Karpas-422 (cell line): ENCODE measurements at regions not wholly inside any gene's neighbourhood (a gene's known extent, or its start where the extent isn't known, plus 50 kb on each side); places are given as distances from the start of the nearest gene placed in this dataset.
"Not testable (repeated sequence)": the region's sequence is repeated elsewhere in the genome, so short reads cannot be mapped to it uniquely, and the experiment has no call there.

Experiments used
- DNase-seq: peaks from one replicate; pipeline ENCODE4 v3.0.0-alpha.2; 2015
- H2AFZ ChIP-seq: fragments of 200-600 bp; sonication (generic); 2 replicates; pipeline ENCODE4 v1.6.1; 2014; ENCODE audit warnings: antibody characterized with exemption, low read length, mixed read lengths
- H3K27ac ChIP-seq: fragments of 200-600 bp; sonication (generic); 2 replicates; pipeline ENCODE4 v1.5.1; 2014; ENCODE audit warnings: mild to moderate bottlenecking, low read length, moderate library complexity
- H3K27me3 ChIP-seq: fragments of 200-600 bp; sonication (generic); 2 replicates; pipeline ENCODE4 v1.6.1; 2014; ENCODE audit warnings: low read length, mixed read lengths
- H3K36me3 ChIP-seq: fragments of 200-600 bp; sonication (generic); 2 replicates; pipeline ENCODE4 v1.6.1; 2014; ENCODE audit warnings: low read length, mixed read lengths; ENCODE audit not compliant: insufficient read depth
- H3K4me1 ChIP-seq: fragments of 200-600 bp; sonication (generic); 2 replicates; pipeline ENCODE4 v1.6.1; 2014; ENCODE audit warnings: mild to moderate bottlenecking, low read length, mixed read lengths
- H3K4me2 ChIP-seq: fragments of 200-600 bp; sonication (generic); 2 replicates; pipeline ENCODE4 v1.6.1; 2014; ENCODE audit warnings: low read length, low read depth, mild to moderate bottlenecking; ENCODE audit not compliant: poor library complexity, severe bottlenecking
- H3K4me3 ChIP-seq: fragments of 200-600 bp; sonication (generic); 2 replicates; pipeline ENCODE4 v1.5.1; 2014; ENCODE audit warnings: mild to moderate bottlenecking, antibody characterized with exemption, low read length, mixed read lengths
- H3K79me2 ChIP-seq: fragments of 200-600 bp; sonication (generic); 2 replicates; pipeline ENCODE4 v1.6.1; 2014; ENCODE audit warnings: mild to moderate bottlenecking, low read length, mixed read lengths
- H3K9ac ChIP-seq: fragments of 200-600 bp; sonication (generic); 2 replicates; pipeline ENCODE4 v1.6.0; 2014; ENCODE audit warnings: low read length
- H3K9me2 ChIP-seq: fragments of 200-600 bp; sonication (generic), shearing (Covaris generic); replicated peaks from 2 replicates; pipeline ENCODE4 v1.6.0; 2014; ENCODE audit warnings: mild to moderate bottlenecking, low read length, moderate library complexity; ENCODE audit not compliant: insufficient read depth
- H3K9me3 ChIP-seq: fragments of 300-700, 200-600 bp; sonication (generic); 2 replicates; pipeline ENCODE4 v1.6.1; 2014; ENCODE audit warnings: low read length, mixed read lengths
- H4K20me1 ChIP-seq: fragments of 200-600 bp; sonication (generic); 2 replicates; pipeline ENCODE4 v1.6.1; 2014; ENCODE audit warnings: mild to moderate bottlenecking, antibody characterized with exemption, low read length, low read depth; ENCODE audit not compliant: insufficient read depth

GRCh38 chr12:67891596-67891995 lies 97.7 kb upstream of the IFNG-AS1 start:
- H3K27me3 ChIP-seq = no peaks in the 10 kb centered on the region
- no peak overlapping the region for H3K4me2 ChIP-seq
- H3K9me2 ChIP-seq = no peaks in the 10 kb centered on the region
- no peaks in the 10 kb centered on the region for H3K9me3 ChIP-seq
- H3K4me1 ChIP-seq = no peaks in the 10 kb centered on the region
- H4K20me1 ChIP-seq = no peaks in the 10 kb centered on the region
- H3K36me3 ChIP-seq = no peaks in the 10 kb centered on the region
- DNase-seq = no peak
- H3K79me2 ChIP-seq = no peaks in the 10 kb centered on the region
- no peak overlapping the region for H3K27ac ChIP-seq
- H3K4me3 ChIP-seq = no peak overlapping the region
- H2AFZ ChIP-seq = no peak overlapping the region
- no peak overlapping the region for H3K9ac ChIP-seq

DNA sequence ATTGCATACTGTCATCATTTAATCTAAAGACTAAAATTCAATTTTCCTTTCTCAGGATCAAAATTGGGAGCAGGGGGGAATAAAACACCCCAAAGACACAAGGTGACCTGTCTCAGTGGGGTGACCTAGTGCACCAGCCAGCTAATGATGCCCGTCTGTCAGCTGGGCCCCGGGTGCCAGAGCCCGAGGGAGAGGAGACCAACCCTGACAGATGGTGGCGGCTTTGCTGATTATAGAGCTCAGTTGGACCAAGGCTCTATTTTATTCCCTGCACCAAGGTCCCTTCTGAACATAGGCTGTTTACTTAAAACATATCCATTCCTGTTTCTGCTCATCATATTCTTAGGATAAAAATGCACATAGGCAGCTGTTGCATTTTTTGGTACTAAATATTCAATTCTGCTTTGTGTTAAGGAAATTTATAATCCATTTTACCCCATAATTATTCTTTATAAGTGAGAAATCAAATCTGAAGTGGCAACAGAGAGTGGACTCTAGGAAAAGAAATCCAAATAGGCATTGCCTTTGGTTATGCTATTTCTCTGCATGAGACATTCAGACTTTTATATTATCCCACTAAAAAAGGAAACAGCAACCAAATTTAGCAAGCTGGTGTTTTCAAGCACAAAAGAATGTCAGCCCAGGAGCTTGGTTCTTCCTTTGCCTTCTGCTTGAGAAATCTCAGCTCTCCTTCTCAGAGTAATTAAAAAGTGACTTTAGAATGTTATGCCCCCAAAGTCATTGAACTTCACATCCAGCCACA lies 96.8 kb upstream of the IFNG-AS1 start:
- Histone ChIP-seq H3K9ac (no peak overlapping the region), H4K20me1 (no peaks in the 10 kb centered on the region), H3K4me3 (no peak overlapping the region), H3K79me2 (no peaks in the 10 kb centered on the region), H3K27ac (no peak overlapping the region), H3K4me1 (no peaks in the 10 kb centered on the region), H3K9me3 (no peaks in the 10 kb centered on the region), H3K9me2 (no peaks in the 10 kb centered on the region), H3K36me3 (no peaks in the 10 kb centered on the region), H3K4me2 (no peak overlapping the region), H3K27me3 (no peaks in the 10 kb centered on the region), H2AFZ (no peak overlapping the region)
- no peak for DNase-seq

GRCh38 chr12:67893022-67893580 lies 96.1 kb upstream of the IFNG-AS1 start:
- Histone ChIP-seq H3K36me3 (no peaks in the 10 kb centered on the region), H3K9ac (no peak overlapping the region), H3K4me2 (no peak overlapping the region), H3K27me3 (no peaks in the 10 kb centered on the region), H2AFZ (no peak overlapping the region), H3K27ac (no peak overlapping the region), H3K4me1 (no peaks in the 10 kb centered on the region), H3K9me3 (no peaks in the 10 kb centered on the region), H3K79me2 (no peaks in the 10 kb centered on the region), H3K9me2 (no peaks in the 10 kb centered on the region), H4K20me1 (no peaks in the 10 kb centered on the region), H3K4me3 (no peak overlapping the region)
- DNase-seq = no peak

DNA sequence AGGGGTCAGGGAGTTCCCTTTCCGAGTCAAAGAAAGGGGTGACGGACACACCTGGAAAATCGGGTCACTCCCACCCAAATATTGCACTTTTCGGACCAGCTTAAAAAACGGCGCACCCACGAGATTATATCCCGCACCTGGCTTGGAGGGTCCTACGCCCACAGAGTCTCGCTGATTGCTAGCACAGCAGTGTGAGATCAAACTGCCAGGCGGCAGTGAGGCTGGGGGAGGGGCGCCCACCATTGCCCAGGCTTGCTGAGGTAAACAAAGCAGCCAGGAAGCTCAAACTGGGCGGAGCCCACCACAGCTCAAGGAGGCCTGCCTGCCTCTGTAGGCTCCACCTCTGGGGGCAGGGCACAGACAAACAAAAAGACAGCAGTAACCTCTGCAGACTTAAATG lies 88.8 kb upstream of the IFNG-AS1 start:
- not testable (repeated sequence) for H3K9ac ChIP-seq, H2AFZ ChIP-seq, H3K9me3 ChIP-seq, H3K36me3 ChIP-seq, H3K4me1 ChIP-seq, H3K9me2 ChIP-seq, H3K27ac ChIP-seq, H3K27me3 ChIP-seq, H3K4me3 ChIP-seq, DNase-seq, H3K4me2 ChIP-seq, H3K79me2 ChIP-seq, H4K20me1 ChIP-seq

DNA sequence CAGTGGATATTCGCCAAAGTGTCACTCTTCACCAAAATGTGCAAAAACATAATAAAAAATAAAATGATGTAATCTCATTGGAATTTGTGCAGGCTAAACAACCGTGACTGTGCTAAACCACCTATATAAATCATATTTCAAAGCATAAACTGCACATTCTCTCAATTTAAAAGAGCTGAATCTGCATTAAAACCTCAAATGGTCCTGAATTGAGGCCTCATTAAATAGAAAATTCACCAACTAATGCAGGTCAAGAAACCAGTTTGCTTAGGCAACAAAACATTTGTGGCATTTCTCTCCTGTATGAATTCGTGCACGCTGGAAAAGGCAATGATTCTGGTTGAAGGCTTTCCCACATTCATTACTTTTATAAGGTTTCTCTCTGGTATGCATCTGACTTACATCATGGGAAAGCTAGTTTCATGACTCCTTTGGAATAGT lies 80.1 kb upstream of the IFNG-AS1 start:
- Histone ChIP-seq H2AFZ (no peak overlapping the region), H3K4me2 (no peak overlapping the region), H3K9me3 (no peaks in the 10 kb centered on the region), H3K9ac (no peak overlapping the region), H4K20me1 (no peaks in the 10 kb centered on the region), H3K4me3 (no peak overlapping the region), H3K79me2 (no peaks in the 10 kb centered on the region), H3K27me3 (no peaks in the 10 kb centered on the region), H3K36me3 (no peaks in the 10 kb centered on the region), H3K27ac (no peak overlapping the region), H3K9me2 (no peaks in the 10 kb centered on the region), H3K4me1 (no peaks in the 10 kb centered on the region)
- no peak for DNase-seq

DNA sequence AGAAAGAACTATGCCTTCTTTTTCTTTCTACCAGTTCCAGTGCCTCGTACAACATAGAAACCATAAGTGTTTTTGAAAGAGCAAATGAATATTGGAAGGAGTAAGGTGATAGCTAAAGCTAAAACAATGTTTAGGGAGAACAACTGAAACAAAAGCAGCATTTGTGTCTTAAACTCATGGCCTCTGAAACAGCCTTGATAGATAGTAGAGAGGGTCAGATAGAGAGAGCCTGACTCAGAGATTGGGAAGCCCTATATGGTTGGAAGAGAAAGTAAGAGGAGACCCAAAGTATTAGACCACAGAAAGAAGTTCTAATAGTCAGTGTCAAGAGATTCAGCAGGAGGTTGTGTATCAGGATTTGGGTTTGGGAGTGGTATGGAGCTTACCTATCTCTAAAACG lies 79.6 kb upstream of the IFNG-AS1 start:
- H3K4me2 ChIP-seq = no peak overlapping the region

DNA sequence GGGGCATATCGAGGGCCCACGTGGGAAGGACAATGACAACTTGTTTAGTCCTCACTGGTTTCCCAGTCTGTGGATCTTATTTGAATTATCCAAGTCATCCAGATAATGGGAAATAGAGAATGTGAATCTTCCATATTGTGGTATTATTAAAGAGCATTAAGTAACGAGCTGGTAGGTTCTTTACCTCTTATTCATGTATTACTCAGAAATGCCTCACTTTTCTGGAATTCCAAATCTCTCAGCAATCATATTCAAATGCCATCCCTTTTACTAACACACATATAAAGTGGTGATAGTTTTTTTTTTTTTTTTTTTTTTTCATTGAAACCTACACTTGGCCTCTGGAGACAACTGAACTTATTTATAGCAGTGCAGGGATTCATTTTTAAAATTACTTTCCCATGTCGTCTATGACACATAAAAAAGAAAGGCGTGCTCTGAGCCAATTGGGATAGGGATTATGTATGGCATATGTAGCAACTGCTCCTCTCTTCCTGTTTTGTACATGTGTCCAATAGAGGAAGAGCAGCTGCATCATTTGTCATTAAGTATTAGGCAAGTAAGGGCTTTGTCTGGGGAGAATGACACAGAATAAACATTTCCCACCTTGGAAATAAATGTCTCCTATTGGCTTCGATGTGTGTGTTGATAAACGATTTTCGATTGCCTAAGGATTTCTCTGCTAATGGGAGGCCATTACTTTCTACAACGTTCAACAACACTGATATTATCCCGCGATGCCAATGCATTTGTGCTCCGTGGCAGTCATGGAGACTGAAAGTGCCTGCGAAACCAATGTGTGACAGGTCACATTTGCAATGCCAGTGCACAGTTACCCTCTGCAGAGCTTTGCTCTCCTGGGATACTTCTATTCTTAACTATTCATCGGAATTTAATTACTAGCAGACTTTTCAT lies 78.6 kb upstream of the IFNG-AS1 start:
- H3K4me3 ChIP-seq = no peak overlapping the region
- H3K4me2 ChIP-seq = no peak overlapping the region
- H3K4me1 ChIP-seq = no peaks in the 10 kb centered on the region
- H4K20me1 ChIP-seq = no peaks in the 10 kb centered on the region
- H3K9me2 ChIP-seq = no peaks in the 10 kb centered on the region
- no peaks in the 10 kb centered on the region for H3K36me3 ChIP-seq
- H2AFZ ChIP-seq = no peak overlapping the region
- H3K27ac ChIP-seq = no peak overlapping the region
- H3K9me3 ChIP-seq = no peaks in the 10 kb centered on the region
- H3K9ac ChIP-seq = no peak overlapping the region
- DNase-seq = no peak
- no peaks in the 10 kb centered on the region for H3K79me2 ChIP-seq
- H3K27me3 ChIP-seq = no peaks in the 10 kb centered on the region

More for the DNA sequence above, 79.6 kb upstream of the IFNG-AS1 start:
- no peaks in the 10 kb centered on the region for H3K79me2 ChIP-seq
- H3K27ac ChIP-seq = no peak overlapping the region
- no peaks in the 10 kb centered on the region for H3K4me1 ChIP-seq
- H3K9me2 ChIP-seq = no peaks in the 10 kb centered on the region
- H3K36me3 ChIP-seq = no peaks in the 10 kb centered on the region
- no peak for DNase-seq
- no peaks in the 10 kb centered on the region for H3K9me3 ChIP-seq
- no peak overlapping the region for H3K4me3 ChIP-seq
- no peaks in the 10 kb centered on the region for H3K27me3 ChIP-seq
- H4K20me1 ChIP-seq = no peaks in the 10 kb centered on the region
- no peak overlapping the region for H3K9ac ChIP-seq
- H2AFZ ChIP-seq = no peak overlapping the region

- Histone ChIP-seq H2AFZ (no peak overlapping the region), H3K36me3 (no peaks in the 10 kb centered on the region), H3K9me2 (no peaks in the 10 kb centered on the region), H3K79me2 (no peaks in the 10 kb centered on the region), H3K27me3 (no peaks in the 10 kb centered on the region), H3K9me3 (no peaks in the 10 kb centered on the region), H3K4me2 (no peak overlapping the region), H3K4me1 (no peaks in the 10 kb centered on the region), H3K9ac (no peak overlapping the region), H3K27ac (no peak overlapping the region), H4K20me1 (no peaks in the 10 kb centered on the region), H3K4me3 (no peak overlapping the region)
- DNase-seq = no peak
Measured at GRCh38 chr12:67911275-67911600, 78.0 kb upstream of the IFNG-AS1 start.
